ENCODE measurements at regions not wholly inside any gene's neighbourhood (a gene's known extent, or its start where the extent isn't known, plus 50 kb on each side); places are given as distances from the start of the nearest gene placed in this dataset.

GRCh38 chr12:74454109-74454508, 83.5 kb upstream of the ATXN7L3B start:
- H3K9me3 ChIP-seq, result no peaks in the 10 kb centered on the region
- POLR2A ChIA-PET, result no interaction called here
- H3K4me2 ChIP-seq, result no peak overlapping the region
- DNase-seq (ENCODE audit: low read depth in 1 of 2, low spot score in 1 of 2) (no peak), ATAC-seq (no peak), FAIRE-seq (no peak)
- no peaks in the 10 kb centered on the region for H3K4me1 ChIP-seq
- 100% methylated on average over 1 of the region's 1 CpG for WGBS (ENCODE audit: missing lambda C conversion rate)
- no peak overlapping the region for H3K4me3 ChIP-seq
- H3K27ac ChIP-seq, result no peak overlapping the region
- TF ChIP-seq CEBPB (IDR thresholded peaks at IDR 0.05) (no peak), HEYL (CRISPR knock-in tag; IDR thresholded peaks at IDR 0.05) (no peak), MAFK (IDR thresholded peaks at IDR 0.05; ENCODE audit: partially characterized antibody) (peak; percentile 55)
- CTCF ChIA-PET, result interaction anchor here (0.6 kb wide), 2 partner anchors 32 to 45 kb away, joined by 3 to 4 read pairs; no protein-coding TSS in a partner anchor

DNA sequence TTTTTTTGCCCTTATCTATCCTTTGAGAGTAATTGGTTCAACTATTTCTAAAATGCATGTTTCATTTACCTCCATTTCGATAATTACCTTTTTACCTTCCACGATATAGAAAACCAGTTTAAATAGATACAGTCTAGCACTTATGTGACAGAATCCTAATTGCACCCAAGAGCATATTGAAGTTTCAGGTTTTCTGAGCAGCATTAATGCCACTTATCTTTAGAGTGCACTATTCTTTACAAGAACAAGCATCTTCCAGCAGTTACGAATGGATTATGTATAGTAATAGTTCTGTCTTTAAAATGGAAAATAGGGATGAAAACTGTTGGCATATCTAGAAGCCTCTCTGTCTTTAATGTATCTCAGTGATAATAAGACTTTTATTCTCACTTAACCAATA, 82.2 kb upstream of the ATXN7L3B start:
- no peak for ATAC-seq
- CTCF ChIA-PET, result no interaction called here

DNA sequence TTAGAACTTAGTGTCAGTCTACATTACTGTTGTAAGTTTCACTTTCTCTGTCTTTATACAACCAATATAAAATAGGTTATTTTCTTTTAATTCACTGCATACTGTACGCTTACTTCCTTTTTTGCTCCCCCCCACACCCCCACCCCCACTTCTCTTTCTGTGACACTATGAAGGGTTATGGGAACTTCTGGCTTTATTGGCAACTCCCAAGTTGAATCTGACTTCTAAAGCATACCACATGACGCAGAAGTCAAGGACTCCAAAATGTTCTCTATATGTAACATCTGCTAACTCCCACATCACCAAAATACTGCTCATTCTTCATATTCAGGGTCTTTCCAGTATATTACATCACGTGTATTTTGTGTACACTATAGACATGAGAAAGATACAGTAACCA, 81.2 kb upstream of the ATXN7L3B start:
- POLR2A ChIA-PET, result no interaction called here

More for the DNA sequence above, 82.2 kb upstream of the ATXN7L3B start:
- POLR2A ChIA-PET, result no interaction called here
- 90% methylated on average over 3 of the region's 3 CpGs for WGBS (ENCODE audit: missing lambda C conversion rate)
- Histone ChIP-seq H3K4me2 (no peak overlapping the region), H3K4me1 (no peaks in the 10 kb centered on the region), H3K9me3 (no peaks in the 10 kb centered on the region), H3K27ac (no peak overlapping the region), H3K4me3 (no peak overlapping the region)
- TF ChIP-seq PHF8 (IDR thresholded peaks at IDR 0.05; ENCODE audit: borderline replicate concordance, low read depth), result no peak
- TF ChIP-seq RARB (CRISPR knock-in tag; IDR thresholded peaks at IDR 0.05), result no peak
- TF ChIP-seq KDM5A (IDR thresholded peaks at IDR 0.05), result no peak
- no peak for TF ChIP-seq MAZ (IDR thresholded peaks at IDR 0.05; ENCODE audit: borderline replicate concordance, low read depth, low read length)
- TF ChIP-seq JUNB (IDR thresholded peaks at IDR 0.05), result no peak
- DNase-seq (ENCODE audit: low read depth in 1 of 2, low spot score in 1 of 2) (no peak), FAIRE-seq (no peak)

GRCh38 chr12:74468401-74468800, 69.2 kb upstream of the ATXN7L3B start:
- 82% methylated on average over 4 of the region's 4 CpGs for WGBS (ENCODE audit: missing lambda C conversion rate)
- no peak for ATAC-seq

More for the DNA sequence above, 81.2 kb upstream of the ATXN7L3B start:
- FAIRE-seq (peak; percentile 73), ATAC-seq (no peak), DNase-seq (ENCODE audit: low read depth in 1 of 2, low spot score in 1 of 2) (no peak)
- 87% methylated on average over 3 of the region's 3 CpGs for WGBS (ENCODE audit: missing lambda C conversion rate)
- H3K27ac ChIP-seq, result no peak overlapping the region
- no peak overlapping the region for H3K4me3 ChIP-seq
- H3K4me1 ChIP-seq, result no peaks in the 10 kb centered on the region
- no peak overlapping the region for H3K4me2 ChIP-seq
- CTCF ChIA-PET, result no interaction called here
- H3K9me3 ChIP-seq, result no peaks in the 10 kb centered on the region
- TF ChIP-seq PHF8 (IDR thresholded peaks at IDR 0.05; ENCODE audit: borderline replicate concordance, low read depth) (no peak), JUN (IDR thresholded peaks at IDR 0.05) (no peak)
- TF ChIP-seq, protein P1, sequence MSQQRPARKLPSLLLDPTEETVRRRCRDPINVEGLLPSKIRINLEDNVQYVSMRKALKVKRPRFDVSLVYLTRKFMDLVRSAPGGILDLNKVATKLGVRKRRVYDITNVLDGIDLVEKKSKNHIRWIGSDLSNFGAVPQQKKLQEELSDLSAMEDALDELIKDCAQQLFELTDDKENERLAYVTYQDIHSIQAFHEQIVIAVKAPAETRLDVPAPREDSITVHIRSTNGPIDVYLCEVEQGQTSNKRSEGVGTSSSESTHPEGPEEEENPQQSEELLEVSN (IDR thresholded peaks at IDR 0.05; ENCODE audit: borderline replicate concordance, low read depth), result no peak

More at GRCh38 chr12:74468401-74468800, 69.2 kb upstream of the ATXN7L3B start:
- Histone ChIP-seq H3K4me3 (no peak overlapping the region), H3K9me3 (no peaks in the 10 kb centered on the region), H3K4me1 (no peaks in the 10 kb centered on the region), H3K4me2 (no peak overlapping the region), H3K27ac (no peak overlapping the region)
- no peak for FAIRE-seq
- CTCF ChIA-PET, result interaction anchor here (1.1 kb wide), 1 partner anchor 21 kb away, joined by 3 read pairs; no protein-coding TSS in a partner anchor
- TF ChIP-seq ZFP36 (IDR thresholded peaks at IDR 0.05; ENCODE audit: borderline replicate concordance, partially characterized antibody), result no peak
- no peak for TF ChIP-seq POLR2AphosphoS2 (conservative IDR thresholded peaks at IDR 0.05; ENCODE audit: low read length)
- TF ChIP-seq, protein P2, sequence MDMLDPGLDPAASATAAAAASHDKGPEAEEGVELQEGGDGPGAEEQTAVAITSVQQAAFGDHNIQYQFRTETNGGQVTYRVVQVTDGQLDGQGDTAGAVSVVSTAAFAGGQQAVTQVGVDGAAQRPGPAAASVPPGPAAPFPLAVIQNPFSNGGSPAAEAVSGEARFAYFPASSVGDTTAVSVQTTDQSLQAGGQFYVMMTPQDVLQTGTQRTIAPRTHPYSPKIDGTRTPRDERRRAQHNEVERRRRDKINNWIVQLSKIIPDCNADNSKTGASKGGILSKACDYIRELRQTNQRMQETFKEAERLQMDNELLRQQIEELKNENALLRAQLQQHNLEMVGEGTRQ (IDR thresholded peaks at IDR 0.05), result no peak
- TF ChIP-seq NFE2L2 (conservative IDR thresholded peaks at IDR 0.05; ENCODE audit: low read length), result no peak
- no peak for TF ChIP-seq EP300 (IDR thresholded peaks at IDR 0.05)
- no peak for TF ChIP-seq EHMT2 (IDR thresholded peaks at IDR 0.05; ENCODE audit: low read depth)
- no peak for TF ChIP-seq CHD4 (IDR thresholded peaks at IDR 0.05; ENCODE audit: borderline replicate concordance)
- no peak for TF ChIP-seq HEYL (CRISPR knock-in tag; IDR thresholded peaks at IDR 0.05)
- no peak for TF ChIP-seq CBX2 (IDR thresholded peaks at IDR 0.05; ENCODE audit: borderline replicate concordance, low read depth)
- TF ChIP-seq HMGXB4 (CRISPR knock-in tag; IDR thresholded peaks at IDR 0.05; ENCODE audit: borderline replicate concordance), result no peak
- TF ChIP-seq EHF (CRISPR knock-in tag; IDR thresholded peaks at IDR 0.05), result no peak
- no peak for TF ChIP-seq FOSL2 (IDR thresholded peaks at IDR 0.05)
- TF ChIP-seq FOSL2 (CRISPR knock-in tag; IDR thresholded peaks at IDR 0.05), result no peak
- no peak for TF ChIP-seq HOXA7 (CRISPR knock-in tag; IDR thresholded peaks at IDR 0.05)
- TF ChIP-seq CEBPB (IDR thresholded peaks at IDR 0.05), result no peak
- no peak for DNase-seq (ENCODE audit: low read depth in 1 of 2, low spot score in 1 of 2)
- POLR2A ChIA-PET, result no interaction called here

Measured in A549 (cell line).